ENCODE measurements at regions not wholly inside any gene's neighbourhood (a gene's known extent, or its start where the extent isn't known, plus 50 kb on each side); places are given as distances from the start of the nearest gene placed in this dataset.

GRCh38 chr11:70780246-70780535 is 381.9 kb downstream of the CTTN start:
- TF ChIP-seq CTCF (conservative IDR thresholded peaks at IDR 0.05) (no peak), EZH2 (IDR thresholded peaks at IDR 0.05; ENCODE audit: low read depth) (no peak)
